ENCODE measurements at regions not wholly inside any gene's neighbourhood (a gene's known extent, or its start where the extent isn't known, plus 50 kb on each side); places are given as distances from the start of the nearest gene placed in this dataset.

DNA sequence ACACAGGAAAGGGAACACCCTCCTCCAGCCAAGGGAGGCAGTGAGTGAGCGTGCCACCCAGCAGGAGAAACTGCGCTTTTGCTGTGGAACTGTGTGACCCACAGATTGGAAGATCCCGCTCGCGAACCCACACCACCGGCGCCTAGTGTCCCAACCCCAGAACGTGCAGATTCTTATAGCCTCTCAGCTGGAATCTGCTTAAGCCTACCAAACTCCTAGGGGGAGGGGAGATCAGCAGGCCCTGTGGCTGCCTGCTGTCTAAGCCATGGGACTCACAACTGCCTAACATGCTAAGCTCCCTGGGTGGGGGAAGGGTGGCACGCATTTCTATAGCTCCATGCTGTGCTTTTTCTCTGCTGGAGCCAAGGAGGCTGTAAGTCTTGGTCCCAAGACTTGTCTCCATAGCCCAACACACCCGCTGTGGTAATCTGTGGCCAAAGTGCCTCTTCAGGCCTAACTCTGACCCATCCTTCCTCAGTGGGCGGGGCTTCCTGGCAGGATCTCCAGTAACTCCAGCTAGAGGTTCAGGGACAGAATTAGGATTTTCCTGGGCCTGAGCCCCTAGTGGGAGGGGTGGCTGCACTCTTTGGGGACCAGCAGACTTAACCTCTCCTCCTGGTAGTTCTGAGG lies 485.0 kb downstream of the TAF11L14 start:
- TF ChIP-seq EZH2phosphoT487 (IDR thresholded peaks at IDR 0.05; ENCODE audit: unreplicated experiment) (no peak), EZH2 (IDR thresholded peaks at IDR 0.05; ENCODE audit: low read depth, unreplicated experiment) (no peak), REST (IDR thresholded peaks at IDR 0.05; ENCODE audit: unreplicated experiment) (no peak), JUNB (IDR thresholded peaks at IDR 0.05; ENCODE audit: unreplicated experiment) (no peak), POLR2AphosphoS5 (IDR thresholded peaks at IDR 0.05; ENCODE audit: low read depth) (no peak), NANOG (IDR thresholded peaks at IDR 0.05; ENCODE audit: borderline replicate concordance) (no peak)
- TF ChIP-seq, protein P1, sequence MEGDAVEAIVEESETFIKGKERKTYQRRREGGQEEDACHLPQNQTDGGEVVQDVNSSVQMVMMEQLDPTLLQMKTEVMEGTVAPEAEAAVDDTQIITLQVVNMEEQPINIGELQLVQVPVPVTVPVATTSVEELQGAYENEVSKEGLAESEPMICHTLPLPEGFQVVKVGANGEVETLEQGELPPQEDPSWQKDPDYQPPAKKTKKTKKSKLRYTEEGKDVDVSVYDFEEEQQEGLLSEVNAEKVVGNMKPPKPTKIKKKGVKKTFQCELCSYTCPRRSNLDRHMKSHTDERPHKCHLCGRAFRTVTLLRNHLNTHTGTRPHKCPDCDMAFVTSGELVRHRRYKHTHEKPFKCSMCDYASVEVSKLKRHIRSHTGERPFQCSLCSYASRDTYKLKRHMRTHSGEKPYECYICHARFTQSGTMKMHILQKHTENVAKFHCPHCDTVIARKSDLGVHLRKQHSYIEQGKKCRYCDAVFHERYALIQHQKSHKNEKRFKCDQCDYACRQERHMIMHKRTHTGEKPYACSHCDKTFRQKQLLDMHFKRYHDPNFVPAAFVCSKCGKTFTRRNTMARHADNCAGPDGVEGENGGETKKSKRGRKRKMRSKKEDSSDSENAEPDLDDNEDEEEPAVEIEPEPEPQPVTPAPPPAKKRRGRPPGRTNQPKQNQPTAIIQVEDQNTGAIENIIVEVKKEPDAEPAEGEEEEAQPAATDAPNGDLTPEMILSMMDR (conservative IDR thresholded peaks at IDR 0.05; ENCODE audit: low read depth in 2 of 2): no peak
